Activated CD4-positive, alpha-beta T cell treated with anti-CD3 and anti-CD28 coated beads for 36 hours (primary cell): ENCODE measurements at regions not wholly inside any gene's neighbourhood (a gene's known extent, or its start where the extent isn't known, plus 50 kb on each side); places are given as distances from the start of the nearest gene placed in this dataset.
A peak's percentile ranks its signal among the peaks of the same experiment; 100 is the strongest.
"Not testable (repeated sequence)": the region's sequence is repeated elsewhere in the genome, so short reads cannot be mapped to it uniquely, and the experiment has no call there.

ENCODE experiments used
- ATAC-seq: fragments of 200-7000 bp; cut with Tn5 transposase; one replicate; pipeline ENCODE4 v1.10.0; 2021; ENCODE audit warnings: mild to moderate bottlenecking, moderate library complexity
- CTCF ChIA-PET: fragments of 350-600 bp; sonication (Branson Sonifier 250); formaldehyde crosslinking; loops from one replicate; lab custom pipeline; 2021; ENCODE audit warnings: antibody characterized with exemption; lab: Charles Lee
- POLR2A ChIA-PET: fragments of 350-600 bp; sonication (Branson Sonifier 250); formaldehyde crosslinking; loops from one replicate; lab custom pipeline; 2021; ENCODE audit warnings: antibody characterized with exemption, inconsistent platforms; lab: Charles Lee
- DNase-seq: peaks from one replicate; pipeline ENCODE4 v3.0.0-alpha.2; 2020
- H3K27ac Mint-ChIP-seq: one replicate; pipeline ENCODE4 v1.8.0; 2021; ENCODE audit warnings: mixed read lengths
- H3K27me3 Mint-ChIP-seq: one replicate; pipeline ENCODE4 v1.8.0; 2021; ENCODE audit warnings: mixed read lengths
- H3K36me3 Mint-ChIP-seq: one replicate; pipeline ENCODE4 v1.8.0; 2021; ENCODE audit warnings: low read depth, mixed read lengths
- H3K4me1 Mint-ChIP-seq: one replicate; pipeline ENCODE4 v1.8.0; 2021; ENCODE audit warnings: mixed read lengths
- H3K4me3 Mint-ChIP-seq: one replicate; pipeline ENCODE4 v1.8.0; 2021; ENCODE audit warnings: mild to moderate bottlenecking, moderate library complexity, mixed read lengths
- H3K9me3 Mint-ChIP-seq: one replicate; pipeline ENCODE4 v1.8.0; 2021; ENCODE audit warnings: low read depth, mixed read lengths
- intact Hi-C, 2 experiments: fragments of 100-400 bp; cut with DNase I in 1 of 2; cut with micrococcal nuclease in 1 of 2; formaldehyde crosslinking; loops; one replicate each; pipeline versions ENCODE4 v1.14.2 to v1.15.1; 2022 to 2024; cut with DNase I, micrococcal nuclease

DNA sequence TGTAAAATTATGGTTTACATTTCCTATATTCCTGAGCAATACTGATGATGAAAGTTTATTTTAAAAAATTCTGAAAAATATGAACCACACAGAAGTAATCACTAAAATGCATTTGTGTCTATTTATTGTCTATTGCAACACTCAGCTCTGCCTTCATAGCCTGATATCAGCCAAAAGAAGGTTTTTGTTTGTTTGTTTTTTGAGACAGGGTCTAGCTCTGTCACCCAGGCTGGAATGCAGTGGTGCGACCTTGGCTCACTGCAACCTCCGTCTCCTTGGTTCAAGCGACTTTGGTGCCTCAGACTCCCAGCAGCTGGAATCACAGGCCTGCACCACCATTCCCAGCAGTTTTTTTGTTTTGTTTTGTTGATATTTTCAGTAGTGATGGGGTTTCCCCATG is 1560.2 kb downstream of the SI start:
- ChIA-PET POLR2A (no interaction called here), CTCF (no interaction called here)
- Mint-ChIP-seq H3K9me3 (no peaks in the 10 kb centered on the region), H3K27me3 (no peaks in the 10 kb centered on the region), H3K27ac (no peak overlapping the region), H3K4me1 (no peaks in the 10 kb centered on the region), H3K36me3 (no peaks in the 10 kb centered on the region), H3K4me3 (no peak overlapping the region)
- ATAC-seq (no peak), DNase-seq (no peak)
- intact Hi-C loops: no loop called here

DNA sequence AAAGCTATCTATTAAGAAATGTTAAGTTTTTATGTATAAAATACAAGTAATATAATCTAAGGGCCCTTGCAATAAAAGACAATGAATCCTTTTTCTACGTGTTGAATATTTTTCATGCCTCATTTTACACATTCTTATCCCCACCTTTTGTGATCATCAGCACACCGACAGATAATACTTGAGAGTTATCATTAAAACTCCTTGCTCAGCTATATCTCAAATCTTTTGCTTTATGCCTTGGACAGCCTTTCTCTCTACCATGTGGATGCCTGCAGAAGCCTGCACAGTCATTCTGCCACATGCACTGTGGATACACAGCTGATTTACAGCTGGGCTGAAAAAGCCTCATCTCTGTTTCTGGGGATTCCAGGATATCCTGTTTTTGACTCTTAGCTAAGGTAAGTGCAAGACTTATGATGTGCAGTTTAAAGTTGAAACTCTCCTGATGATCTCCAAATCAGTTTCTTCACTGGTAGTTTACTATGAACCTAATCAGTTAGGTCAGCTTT is 1565.1 kb downstream of the SI start:
- DNase-seq: no peak
- no peak overlapping the region for H3K27ac Mint-ChIP-seq
- H3K4me3 Mint-ChIP-seq: no peak overlapping the region
- POLR2A ChIA-PET: no interaction called here
- H3K27me3 Mint-ChIP-seq: no peaks in the 10 kb centered on the region
- no peaks in the 10 kb centered on the region for H3K4me1 Mint-ChIP-seq
- intact Hi-C loops: no loop called here
- no peak for ATAC-seq
- peaks cover 2% of the 10 kb centered on the region for H3K9me3 Mint-ChIP-seq
- CTCF ChIA-PET: no interaction called here
- H3K36me3 Mint-ChIP-seq: no peaks in the 10 kb centered on the region

DNA sequence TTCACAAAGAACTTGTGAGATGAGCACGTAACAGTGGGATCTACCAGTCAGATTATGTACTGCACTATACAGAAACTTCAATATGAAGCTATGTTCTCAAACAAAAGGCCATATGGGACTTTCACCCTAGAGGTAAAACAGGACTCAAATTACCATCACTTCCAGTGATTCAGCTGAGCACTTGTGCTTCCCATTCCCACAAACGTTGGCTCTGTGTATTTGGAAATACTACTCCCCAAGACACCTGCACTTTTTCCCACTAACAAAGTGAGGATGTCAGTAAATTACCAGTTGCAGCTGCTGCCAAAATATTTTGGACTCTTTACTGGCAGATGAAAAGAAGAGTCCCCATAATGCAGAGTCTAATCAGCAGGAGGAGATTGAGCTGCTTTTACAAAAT is 1570.1 kb downstream of the SI start:
- DNase-seq (no peak), ATAC-seq (no peak)
- Mint-ChIP-seq H3K27ac (no peak overlapping the region), H3K9me3 (peaks cover 2% of the 10 kb centered on the region), H3K36me3 (no peaks in the 10 kb centered on the region), H3K4me1 (no peaks in the 10 kb centered on the region), H3K27me3 (no peaks in the 10 kb centered on the region), H3K4me3 (no peak overlapping the region)
- ChIA-PET CTCF (no interaction called here), POLR2A (no interaction called here)
- intact Hi-C loops: no loop called here

DNA sequence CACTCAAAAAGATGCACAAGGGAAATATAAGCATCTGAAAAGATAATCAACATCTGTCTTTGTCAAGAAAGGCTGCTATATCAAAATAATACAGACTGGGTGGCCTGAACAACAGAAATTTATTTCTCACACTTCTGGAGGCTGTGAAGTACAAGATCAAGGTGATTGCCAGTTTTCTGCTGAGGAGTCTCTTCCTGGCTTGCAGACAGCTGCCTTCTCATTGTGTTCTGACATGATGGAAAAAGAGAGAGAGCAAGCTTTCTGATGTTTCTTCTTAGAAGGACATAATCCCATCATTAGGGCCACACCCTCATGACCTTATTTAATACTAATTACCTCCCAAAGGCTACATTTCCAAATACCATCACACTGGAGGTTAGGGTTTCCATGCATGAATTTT is 1573.3 kb downstream of the SI start:
- Mint-ChIP-seq H3K36me3 (no peaks in the 10 kb centered on the region), H3K9me3 (peaks cover 2% of the 10 kb centered on the region), H3K4me1 (no peaks in the 10 kb centered on the region), H3K4me3 (no peak overlapping the region), H3K27me3 (no peaks in the 10 kb centered on the region), H3K27ac (no peak overlapping the region)
- intact Hi-C loops: no loop called here
- ATAC-seq (no peak), DNase-seq (no peak)
- ChIA-PET CTCF (no interaction called here), POLR2A (no interaction called here)

DNA sequence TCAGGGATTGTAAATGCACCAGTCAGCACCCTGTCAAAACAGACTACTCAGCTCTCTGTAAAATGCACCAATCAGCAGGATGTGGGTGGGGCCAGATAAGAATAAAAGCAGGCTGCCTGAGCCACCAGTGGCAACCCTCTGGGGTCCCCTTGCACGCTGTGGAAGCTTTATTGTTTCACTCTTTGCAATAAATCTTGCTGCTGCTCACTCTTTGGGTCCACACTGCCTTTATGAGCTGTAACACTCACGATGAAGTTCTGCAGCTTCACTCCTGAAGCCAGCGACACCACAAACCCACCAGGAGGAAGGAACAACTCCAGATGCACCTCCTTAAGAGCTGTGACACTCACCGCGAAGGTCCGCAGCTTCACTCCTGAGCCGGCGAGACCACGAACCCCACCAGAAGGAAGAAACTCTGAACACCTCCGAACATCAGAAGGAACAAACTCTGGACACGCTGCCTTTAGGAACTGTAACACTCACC is 1578.5 kb downstream of the SI start:
- H3K4me3 Mint-ChIP-seq, H3K27me3 Mint-ChIP-seq, H3K9me3 Mint-ChIP-seq, CTCF ChIA-PET, POLR2A ChIA-PET, DNase-seq, H3K27ac Mint-ChIP-seq, H3K4me1 Mint-ChIP-seq, ATAC-seq, intact Hi-C loops, H3K36me3 Mint-ChIP-seq: not testable (repeated sequence)

DNA sequence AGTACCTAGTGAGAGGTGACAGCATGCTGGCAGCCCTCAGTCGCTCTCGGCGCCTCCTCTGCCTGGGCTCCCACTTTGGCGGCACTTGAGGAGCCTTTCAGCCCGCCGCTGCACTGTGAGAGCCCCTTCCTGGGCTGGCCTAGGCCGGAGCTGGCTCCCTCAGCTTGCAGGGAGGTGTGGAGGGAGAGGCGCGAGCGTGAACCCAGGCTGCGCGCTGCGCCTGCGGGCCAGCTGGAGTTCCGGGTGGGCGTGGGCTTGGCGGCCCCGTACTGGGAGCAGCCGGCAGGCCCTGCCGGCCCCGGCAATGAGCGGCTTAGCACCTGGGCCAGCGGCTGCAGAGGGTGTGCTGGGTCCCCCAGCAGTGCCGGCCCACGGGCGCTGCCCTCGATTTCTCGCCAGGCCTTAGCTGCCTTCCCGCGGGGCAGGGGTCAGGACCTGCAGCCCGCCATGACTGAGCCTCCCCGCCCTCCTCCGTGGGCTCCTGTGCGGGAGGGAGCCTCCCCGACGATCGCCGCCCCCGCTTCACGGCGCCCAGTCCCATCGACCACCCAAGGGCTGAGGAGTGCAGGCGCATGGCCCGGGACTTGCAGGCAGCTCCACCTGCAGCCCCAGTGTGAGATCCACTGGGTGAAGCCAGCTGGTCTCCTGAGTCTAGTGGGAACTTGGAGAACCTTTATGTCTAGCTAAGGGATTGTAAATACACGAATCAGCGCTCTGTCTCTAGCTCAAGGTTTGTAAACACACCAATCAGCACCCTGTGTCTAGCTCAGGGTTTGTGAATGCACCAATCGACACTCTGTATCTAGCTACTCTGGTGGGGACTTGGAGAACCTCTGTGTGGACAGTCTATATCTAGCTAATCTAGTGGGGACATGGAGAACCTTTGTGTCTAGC is 1579.2 kb downstream of the SI start:
- H3K9me3 Mint-ChIP-seq, CTCF ChIA-PET, H3K4me1 Mint-ChIP-seq, ATAC-seq, H3K36me3 Mint-ChIP-seq, H3K27ac Mint-ChIP-seq, H3K27me3 Mint-ChIP-seq, DNase-seq, intact Hi-C loops, H3K4me3 Mint-ChIP-seq, POLR2A ChIA-PET: not testable (repeated sequence)

DNA sequence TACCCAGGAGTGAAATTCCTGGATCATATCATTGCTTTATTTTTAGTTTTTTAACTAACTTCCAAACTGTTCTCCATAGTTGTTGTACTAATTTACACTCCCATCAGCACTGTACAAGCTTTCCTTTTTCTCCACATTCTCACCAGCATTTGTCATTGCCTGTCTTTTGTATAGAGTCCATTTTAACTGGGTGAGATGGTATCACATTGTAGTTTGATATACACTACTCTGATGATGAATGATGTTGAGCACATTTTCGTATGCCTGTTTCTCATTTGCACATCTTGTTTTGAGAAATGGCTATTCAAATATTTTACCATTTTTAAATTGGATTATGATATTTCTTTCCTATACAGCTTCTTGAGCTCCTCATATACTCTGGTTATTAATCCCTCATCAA is 1586.6 kb downstream of the SI start:
- no peak for ATAC-seq
- Mint-ChIP-seq H3K9me3 (no peaks in the 10 kb centered on the region), H3K27me3 (no peaks in the 10 kb centered on the region), H3K36me3 (no peaks in the 10 kb centered on the region), H3K27ac (no peak overlapping the region), H3K4me1 (no peaks in the 10 kb centered on the region), H3K4me3 (no peak overlapping the region)
- intact Hi-C loops: loop anchor here in 1 of 2 experiments (2.0 kb wide), 1 partner anchor 1639 kb away; no protein-coding TSS in a partner anchor
- CTCF ChIA-PET: no interaction called here
- DNase-seq: no peak
- POLR2A ChIA-PET: no interaction called here

DNA sequence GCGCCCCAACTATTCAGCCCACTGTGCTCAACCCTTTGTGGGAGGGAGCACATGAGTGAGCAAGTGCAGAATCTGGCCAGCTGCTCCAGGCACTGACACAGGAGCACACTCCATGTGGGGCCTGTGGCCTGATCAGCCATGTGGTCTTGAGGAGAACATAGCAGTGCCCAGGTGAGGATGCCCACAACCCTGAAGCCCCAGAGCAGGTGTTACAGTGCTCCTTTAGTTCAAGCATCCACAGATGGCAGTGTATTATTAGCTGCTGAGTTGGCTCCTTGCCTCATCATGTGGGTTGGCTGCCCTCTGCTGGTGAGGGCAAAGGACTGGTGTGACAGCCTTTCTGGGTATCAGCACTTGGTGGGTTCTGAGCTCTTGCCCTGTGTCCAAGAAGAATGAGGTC is 1588.2 kb downstream of the SI start:
- ATAC-seq (no peak), DNase-seq (peak; percentile 66)
- intact Hi-C loops: loop anchor here in 1 of 2 experiments (1.0 to 2.0 kb wide), 3 partner anchors 433 to 1931 kb away; no protein-coding TSS in a partner anchor
- no peak overlapping the region for H3K4me3 Mint-ChIP-seq
- POLR2A ChIA-PET: no interaction called here
- CTCF ChIA-PET: no interaction called here
- H3K27ac Mint-ChIP-seq: no peak overlapping the region
- H3K4me1 Mint-ChIP-seq: no peaks in the 10 kb centered on the region
- H3K9me3 Mint-ChIP-seq: no peaks in the 10 kb centered on the region
- no peaks in the 10 kb centered on the region for H3K27me3 Mint-ChIP-seq
- no peaks in the 10 kb centered on the region for H3K36me3 Mint-ChIP-seq

DNA sequence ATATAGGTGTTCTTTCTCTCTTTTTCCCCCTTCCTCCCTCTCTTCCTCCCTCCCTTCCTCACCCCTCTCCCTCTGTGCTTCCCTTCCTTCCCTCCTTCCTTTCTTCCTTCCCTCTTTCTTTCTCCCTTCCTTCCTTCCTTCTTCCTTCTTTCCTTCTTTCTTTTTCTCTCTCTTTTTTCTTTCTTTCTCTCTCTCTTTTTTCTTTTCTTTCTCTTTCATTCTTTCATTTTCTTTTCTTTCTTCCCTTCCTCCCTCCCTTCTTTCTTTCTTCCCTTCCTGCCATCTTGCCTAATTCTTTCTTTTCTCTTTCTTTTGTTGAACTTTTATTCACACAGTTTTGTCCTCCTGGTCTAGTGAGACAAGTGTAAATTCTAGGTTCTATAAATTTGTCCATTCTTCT is 1595.6 kb downstream of the SI start:
- Mint-ChIP-seq H3K27ac (no peak overlapping the region), H3K36me3 (no peaks in the 10 kb centered on the region), H3K27me3 (no peaks in the 10 kb centered on the region), H3K4me1 (no peaks in the 10 kb centered on the region), H3K9me3 (peaks cover 6% of the 10 kb centered on the region), H3K4me3 (no peak overlapping the region)
- DNase-seq: no peak
- CTCF ChIA-PET: no interaction called here
- no peak for ATAC-seq
- POLR2A ChIA-PET: no interaction called here
- intact Hi-C loops: no loop called here

DNA sequence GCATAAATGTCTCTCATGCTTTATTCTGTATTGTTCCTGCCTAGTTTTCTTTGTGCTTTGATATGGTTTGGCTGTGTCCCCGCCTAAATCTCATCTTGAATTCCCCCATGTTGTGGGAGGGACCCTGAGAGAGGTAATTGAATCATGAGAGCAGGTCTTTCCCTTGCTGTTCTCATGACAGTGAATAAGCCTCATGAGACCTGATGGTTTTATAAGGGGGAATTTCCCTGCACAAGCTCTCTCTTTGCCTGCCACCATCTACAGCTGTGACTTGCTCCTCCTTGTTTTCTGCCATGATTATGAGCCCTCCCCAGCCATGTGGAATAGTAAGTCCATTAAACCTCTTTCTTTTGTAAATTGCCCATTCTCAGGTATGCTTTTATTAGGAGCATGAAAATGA is 1596.6 kb downstream of the SI start:
- H3K36me3 Mint-ChIP-seq: no peaks in the 10 kb centered on the region
- CTCF ChIA-PET: no interaction called here
- H3K27me3 Mint-ChIP-seq: no peaks in the 10 kb centered on the region
- DNase-seq (no peak), ATAC-seq (no peak)
- no peak overlapping the region for H3K4me3 Mint-ChIP-seq
- peaks cover 6% of the 10 kb centered on the region for H3K9me3 Mint-ChIP-seq
- POLR2A ChIA-PET: no interaction called here
- no peak overlapping the region for H3K27ac Mint-ChIP-seq
- no peaks in the 10 kb centered on the region for H3K4me1 Mint-ChIP-seq
- intact Hi-C loops: no loop called here

DNA sequence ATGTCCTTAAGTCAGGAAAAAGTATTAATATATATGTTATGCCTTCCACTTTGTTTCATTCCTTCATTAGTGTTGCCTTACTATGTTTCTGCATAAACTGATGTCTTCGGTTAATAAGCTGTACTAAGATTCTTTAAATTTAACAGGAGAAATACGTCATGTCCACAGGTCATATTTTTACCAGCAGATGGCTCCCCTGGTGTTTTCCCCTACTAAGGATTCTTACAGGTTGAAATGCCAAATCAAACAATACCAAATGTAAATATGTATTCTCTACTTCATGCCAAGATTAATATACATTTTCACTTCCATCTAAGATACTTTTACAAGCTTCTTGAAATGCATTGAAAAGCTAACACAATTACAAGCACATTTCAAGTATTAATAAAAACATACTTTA is 1602.1 kb downstream of the SI start:
- H3K27ac Mint-ChIP-seq: no peak overlapping the region
- H3K27me3 Mint-ChIP-seq: no peaks in the 10 kb centered on the region
- DNase-seq (no peak), ATAC-seq (no peak)
- POLR2A ChIA-PET: no interaction called here
- H3K4me3 Mint-ChIP-seq: no peak overlapping the region
- H3K36me3 Mint-ChIP-seq: no peaks in the 10 kb centered on the region
- intact Hi-C loops: no loop called here
- CTCF ChIA-PET: no interaction called here
- H3K4me1 Mint-ChIP-seq: no peaks in the 10 kb centered on the region
- peaks cover 11% of the 10 kb centered on the region for H3K9me3 Mint-ChIP-seq

DNA sequence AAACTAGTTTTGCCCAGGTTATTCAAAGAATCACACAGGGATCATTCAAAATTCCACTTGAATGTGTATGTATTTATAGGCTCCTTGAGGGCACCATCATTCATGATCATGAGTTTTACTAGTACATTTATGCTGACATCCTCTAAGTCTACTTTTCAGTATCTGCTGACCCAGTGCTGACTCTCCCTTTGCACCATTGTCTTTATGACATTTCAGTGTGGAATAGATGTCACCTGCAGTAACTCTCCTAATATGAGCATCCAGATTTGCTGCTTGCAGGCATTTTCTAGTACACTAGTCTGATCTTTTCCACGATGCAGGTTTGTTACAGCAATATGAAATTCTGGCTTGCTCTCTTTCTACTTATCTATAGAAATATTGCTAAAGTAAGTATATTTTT is 1603.5 kb downstream of the SI start:
- no peaks in the 10 kb centered on the region for H3K27me3 Mint-ChIP-seq
- peaks cover 9% of the 10 kb centered on the region for H3K9me3 Mint-ChIP-seq
- ATAC-seq (no peak), DNase-seq (no peak)
- ChIA-PET CTCF (no interaction called here), POLR2A (no interaction called here)
- H3K27ac Mint-ChIP-seq: no peak overlapping the region
- H3K36me3 Mint-ChIP-seq: no peaks in the 10 kb centered on the region
- no peaks in the 10 kb centered on the region for H3K4me1 Mint-ChIP-seq
- H3K4me3 Mint-ChIP-seq: no peak overlapping the region
- intact Hi-C loops: no loop called here
